AG04449 (cell line): ENCODE measurements at regions not wholly inside any gene's neighbourhood (a gene's known extent, or its start where the extent isn't known, plus 50 kb on each side); places are given as distances from the start of the nearest gene placed in this dataset.

ENCODE experiments used
- CTCF ChIA-PET: fragments of 350-600 bp; formaldehyde crosslinking; extraction: SDS; loops from one replicate; lab custom pipeline; 2021; ENCODE audit warnings: antibody characterized with exemption; lab: Yijun Ruan, JAX
- POLR2A ChIA-PET: fragments of 400-600, 350-600 bp; formaldehyde crosslinking; extraction: SDS; loops from one replicate; lab custom pipeline; 2020; ENCODE audit warnings: antibody characterized with exemption, inconsistent platforms; lab: Yijun Ruan, JAX
- DNase-seq: peaks from one replicate; pipeline ENCODE4 v3.0.0-alpha.2; 2010; ENCODE audit warnings: low read depth, low spot score
- H3K4me3 ChIP-seq: 2 replicates; pipeline ENCODE4 v1.5.1; 2011; ENCODE audit warnings: low read depth, mild to moderate bottlenecking, control low read depth, low read length
- TF ChIP-seq, protein P1 (sequence below): IDR thresholded peaks from one replicate; pipeline ENCODE4 v1.5.1; 2011; ENCODE audit warnings: mild to moderate bottlenecking, moderate library complexity, low read length, control low read depth, inconsistent platforms; ENCODE audit not compliant: insufficient read depth; ENCODE audit errors: missing control alignments

DNA sequence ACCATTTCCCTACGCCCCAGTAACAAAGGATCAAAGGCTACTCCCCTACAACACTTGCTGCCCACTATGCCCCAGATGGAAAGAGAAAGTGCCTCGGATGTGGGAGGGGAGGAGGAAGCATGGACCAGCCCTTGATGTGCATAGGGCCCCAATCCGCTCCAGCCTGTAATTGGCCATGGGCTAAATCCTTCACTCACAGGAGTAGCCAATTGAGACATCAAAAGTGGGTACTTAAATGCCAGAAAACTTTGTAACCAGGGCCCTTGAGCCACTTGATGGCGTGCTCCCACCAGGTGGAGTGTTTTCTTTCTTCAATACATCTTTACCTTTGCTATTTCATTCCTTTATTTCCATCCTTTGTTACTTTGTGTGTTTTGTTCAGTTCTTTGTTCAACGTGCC lies 500.5 kb upstream of the LRRN3 start:
- no peak overlapping the region for H3K4me3 ChIP-seq
- TF ChIP-seq, protein P1, sequence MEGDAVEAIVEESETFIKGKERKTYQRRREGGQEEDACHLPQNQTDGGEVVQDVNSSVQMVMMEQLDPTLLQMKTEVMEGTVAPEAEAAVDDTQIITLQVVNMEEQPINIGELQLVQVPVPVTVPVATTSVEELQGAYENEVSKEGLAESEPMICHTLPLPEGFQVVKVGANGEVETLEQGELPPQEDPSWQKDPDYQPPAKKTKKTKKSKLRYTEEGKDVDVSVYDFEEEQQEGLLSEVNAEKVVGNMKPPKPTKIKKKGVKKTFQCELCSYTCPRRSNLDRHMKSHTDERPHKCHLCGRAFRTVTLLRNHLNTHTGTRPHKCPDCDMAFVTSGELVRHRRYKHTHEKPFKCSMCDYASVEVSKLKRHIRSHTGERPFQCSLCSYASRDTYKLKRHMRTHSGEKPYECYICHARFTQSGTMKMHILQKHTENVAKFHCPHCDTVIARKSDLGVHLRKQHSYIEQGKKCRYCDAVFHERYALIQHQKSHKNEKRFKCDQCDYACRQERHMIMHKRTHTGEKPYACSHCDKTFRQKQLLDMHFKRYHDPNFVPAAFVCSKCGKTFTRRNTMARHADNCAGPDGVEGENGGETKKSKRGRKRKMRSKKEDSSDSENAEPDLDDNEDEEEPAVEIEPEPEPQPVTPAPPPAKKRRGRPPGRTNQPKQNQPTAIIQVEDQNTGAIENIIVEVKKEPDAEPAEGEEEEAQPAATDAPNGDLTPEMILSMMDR: no peak
- ChIA-PET POLR2A (no interaction called here), CTCF (no interaction called here)
- no peak for DNase-seq

DNA sequence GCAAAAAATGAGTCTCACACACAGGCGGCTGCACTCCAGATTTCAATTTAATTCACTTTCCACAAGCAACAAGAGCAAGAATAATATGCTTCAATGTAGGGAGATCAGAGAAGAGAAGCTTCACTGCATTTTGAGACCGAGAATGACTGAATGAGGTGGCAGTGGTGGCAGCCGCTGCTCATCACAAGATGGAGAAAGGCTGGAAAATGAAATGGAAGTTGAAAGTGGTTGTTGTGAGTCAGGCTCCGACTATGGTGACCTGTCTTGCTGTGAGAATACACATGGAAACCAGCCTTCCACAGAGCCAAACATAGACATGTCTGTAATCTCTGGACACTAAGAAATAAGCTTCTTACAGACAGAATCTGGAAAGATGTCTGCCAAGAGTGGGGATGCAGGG lies 499.6 kb upstream of the LRRN3 start:
- ChIA-PET CTCF (no interaction called here), POLR2A (no interaction called here)
- no peak for DNase-seq
- H3K4me3 ChIP-seq: no peak overlapping the region
- TF ChIP-seq, protein P1: no peak

DNA sequence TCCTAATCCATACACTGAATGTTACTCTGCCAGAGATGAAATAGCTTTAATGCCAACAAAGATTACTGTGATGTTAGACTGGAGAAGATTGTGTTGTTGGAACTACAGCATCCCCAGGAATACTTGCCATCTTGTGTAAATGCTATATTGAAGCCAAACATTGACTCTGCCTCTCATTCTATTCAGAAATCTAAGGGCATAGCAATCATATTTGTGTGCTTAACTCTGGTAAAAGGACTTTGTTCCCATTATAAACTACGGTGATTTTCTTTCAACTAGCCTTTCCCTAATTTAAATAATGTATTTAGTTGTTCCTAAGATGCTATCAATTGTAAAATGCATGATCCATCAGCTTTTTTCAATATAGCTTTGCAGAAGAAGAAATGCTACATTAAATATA lies 498.4 kb upstream of the LRRN3 start:
- TF ChIP-seq, protein P1: no peak
- ChIA-PET CTCF (no interaction called here), POLR2A (no interaction called here)

DNA sequence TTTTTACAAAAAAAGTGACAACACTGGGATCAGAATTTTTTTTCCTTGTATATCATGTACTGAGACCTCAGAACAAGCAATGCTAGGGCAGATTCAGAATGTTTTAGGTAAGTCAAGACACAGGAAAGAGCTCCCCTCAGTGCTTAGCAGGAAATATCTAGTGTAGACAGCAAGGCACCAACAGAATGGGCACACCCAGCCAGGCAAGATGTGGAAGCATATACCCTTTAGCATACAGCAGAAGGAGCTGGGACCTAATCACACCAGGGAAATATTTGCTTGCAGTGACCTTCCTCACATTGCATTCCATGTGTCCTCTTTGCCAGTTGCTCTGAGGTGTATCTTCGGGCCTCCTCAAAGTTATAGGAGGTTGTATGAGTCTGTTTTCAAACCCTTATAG lies 497.6 kb upstream of the LRRN3 start:
- ChIA-PET POLR2A (no interaction called here), CTCF (no interaction called here)
- no peak for DNase-seq
- TF ChIP-seq, protein P1: no peak
- H3K4me3 ChIP-seq: no peak overlapping the region

More for the DNA sequence above, 498.4 kb upstream of the LRRN3 start:
- no peak overlapping the region for H3K4me3 ChIP-seq
- no peak for DNase-seq

DNA sequence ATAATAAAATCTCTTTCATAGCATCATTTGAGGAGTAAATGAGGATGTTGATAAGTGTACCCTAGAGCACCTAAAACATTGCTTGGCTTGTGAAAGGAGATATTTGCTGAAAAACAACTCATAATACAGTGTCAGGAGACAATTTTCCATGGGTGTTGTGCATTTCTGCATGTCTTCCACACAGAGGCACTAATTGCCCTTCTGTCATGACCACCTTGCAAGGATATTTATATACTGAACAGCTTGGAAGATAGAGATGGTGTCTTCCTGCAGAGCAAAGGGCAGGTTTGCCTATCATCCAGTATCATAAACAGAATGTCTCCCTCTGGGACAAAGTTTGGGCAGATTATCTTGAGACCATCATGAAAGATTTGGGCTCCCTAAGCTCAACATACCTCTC lies 495.2 kb upstream of the LRRN3 start:
- TF ChIP-seq, protein P1: no peak
- DNase-seq: no peak
- no peak overlapping the region for H3K4me3 ChIP-seq
- ChIA-PET POLR2A (no interaction called here), CTCF (no interaction called here)

DNA sequence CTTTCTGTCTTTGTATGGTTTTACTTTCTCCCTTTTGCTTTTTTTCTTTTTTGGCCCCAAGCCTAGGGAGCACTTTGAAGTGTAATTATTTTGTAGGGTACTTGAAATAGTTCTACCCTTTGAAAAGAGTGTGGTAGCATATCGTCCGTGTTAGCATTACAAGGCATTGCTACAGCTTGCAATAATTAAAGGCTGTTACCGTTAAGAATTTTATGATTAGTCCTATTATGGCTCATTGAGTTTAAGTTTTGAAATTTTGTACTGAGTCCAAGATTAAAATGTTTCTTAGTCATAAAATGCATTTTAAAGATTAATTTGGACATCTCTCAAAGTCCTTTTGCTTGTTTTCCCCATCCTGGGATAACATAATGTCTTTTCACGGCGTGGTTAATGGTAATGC lies 490.0 kb upstream of the LRRN3 start:
- no peak for DNase-seq
- H3K4me3 ChIP-seq: no peak overlapping the region
- ChIA-PET CTCF (no interaction called here), POLR2A (no interaction called here)
- TF ChIP-seq, protein P1: no peak

DNA sequence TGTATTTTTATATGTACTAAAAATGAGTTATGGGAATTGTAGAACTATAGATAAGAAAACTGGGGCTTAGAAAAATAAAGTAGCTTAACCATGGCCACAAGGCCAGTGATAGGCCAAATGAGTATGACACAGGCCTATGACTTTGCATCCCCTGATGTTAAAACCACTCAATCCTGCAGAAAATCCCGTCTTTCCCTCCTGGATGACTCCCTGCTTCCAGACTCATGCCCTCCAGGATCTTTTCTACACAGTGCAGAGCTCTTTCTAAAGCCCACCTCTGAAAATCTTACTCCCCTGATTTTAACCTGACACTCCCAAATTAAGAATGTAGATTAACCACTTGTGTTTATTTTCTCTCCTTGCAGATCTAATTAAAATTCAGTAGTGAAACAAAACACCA lies 489.2 kb upstream of the LRRN3 start:
- CTCF ChIA-PET: no interaction called here
- POLR2A ChIA-PET: no interaction called here

More for the DNA sequence above, 489.2 kb upstream of the LRRN3 start:
- H3K4me3 ChIP-seq: no peak overlapping the region
- TF ChIP-seq, protein P1: no peak
- no peak for DNase-seq
